Osteocyte (in vitro differentiated cells): ENCODE measurements at regions not wholly inside any gene's neighbourhood (a gene's known extent, or its start where the extent isn't known, plus 50 kb on each side); places are given as distances from the start of the nearest gene placed in this dataset.
A peak's percentile ranks its signal among the peaks of the same experiment; 100 is the strongest.

Experiments
- DNase-seq: peaks from one replicate; pipeline ENCODE4 v3.0.0; 2021; ENCODE audit warnings: mixed read lengths; ENCODE audit not compliant: unreplicated experiment; ENCODE audit errors: extremely low spot score
- H3K27ac Mint-ChIP-seq: one replicate; pipeline ENCODE4 v1.8.0; 2021; ENCODE audit warnings: mild to moderate bottlenecking, mixed read lengths; ENCODE audit not compliant: unreplicated experiment
- H3K27me3 Mint-ChIP-seq: one replicate; pipeline ENCODE4 v1.8.0; 2021; ENCODE audit warnings: mixed read lengths; ENCODE audit not compliant: unreplicated experiment
- H3K36me3 Mint-ChIP-seq: one replicate; pipeline ENCODE4 v1.8.0; 2021; ENCODE audit warnings: mixed read lengths; ENCODE audit not compliant: unreplicated experiment
- H3K4me1 Mint-ChIP-seq: one replicate; pipeline ENCODE4 v1.8.0; 2021; ENCODE audit warnings: mixed read lengths; ENCODE audit not compliant: unreplicated experiment
- H3K4me3 Mint-ChIP-seq: one replicate; pipeline ENCODE4 v1.8.0; 2021; ENCODE audit warnings: mild to moderate bottlenecking, moderate library complexity, mixed read lengths; ENCODE audit not compliant: unreplicated experiment
- H3K9me3 Mint-ChIP-seq: one replicate; pipeline ENCODE4 v1.8.0; 2021; ENCODE audit warnings: mixed read lengths; ENCODE audit not compliant: unreplicated experiment
- CTCF ChIP-seq: fragments of 200-600 bp; sonication (generic); IDR thresholded peaks from 2 replicates; pipeline ENCODE4 v1.5.0; 2021; ENCODE audit warnings: antibody characterized with exemption, mild to moderate bottlenecking, moderate library complexity

GRCh38 chr4:67207941-67208441, 337.3 kb downstream of the CENPC start:
- Mint-ChIP-seq H3K4me1 (peaks cover 10% of the 10 kb centered on the region), H3K36me3 (no peaks in the 10 kb centered on the region), H3K9me3 (peaks cover 4% of the 10 kb centered on the region), H3K27ac (no peak overlapping the region), H3K27me3 (no peaks in the 10 kb centered on the region), H3K4me3 (no peak overlapping the region)
- TF ChIP-seq CTCF = no peak
- no peak for DNase-seq

DNA sequence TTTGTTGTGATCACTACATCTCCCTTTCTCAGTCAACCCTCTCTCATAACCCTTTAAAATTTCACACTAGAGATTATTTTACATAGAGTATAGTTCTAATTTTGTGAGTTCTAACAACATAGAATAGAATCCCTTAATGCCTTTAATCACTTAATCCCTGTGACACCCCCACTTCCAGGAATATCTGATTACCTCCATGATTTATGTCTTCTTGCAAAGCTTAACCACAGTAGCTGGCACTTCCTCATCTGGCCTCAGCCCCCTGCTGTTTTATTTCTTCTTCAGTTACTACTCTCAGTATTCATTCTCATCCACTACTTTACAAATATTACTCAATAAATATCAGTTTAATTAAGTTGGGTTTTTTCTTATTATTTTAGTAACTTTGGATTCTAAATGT, 340.9 kb downstream of the CENPC start:
- no peak for DNase-seq
- H3K27me3 Mint-ChIP-seq = no peaks in the 10 kb centered on the region
- H3K9me3 Mint-ChIP-seq = no peaks in the 10 kb centered on the region
- H3K36me3 Mint-ChIP-seq = no peaks in the 10 kb centered on the region
- peaks cover 10% of the 10 kb centered on the region for H3K4me1 Mint-ChIP-seq
- H3K4me3 Mint-ChIP-seq = no peak overlapping the region
- H3K27ac Mint-ChIP-seq = no peak overlapping the region
- no peak for TF ChIP-seq CTCF

DNA sequence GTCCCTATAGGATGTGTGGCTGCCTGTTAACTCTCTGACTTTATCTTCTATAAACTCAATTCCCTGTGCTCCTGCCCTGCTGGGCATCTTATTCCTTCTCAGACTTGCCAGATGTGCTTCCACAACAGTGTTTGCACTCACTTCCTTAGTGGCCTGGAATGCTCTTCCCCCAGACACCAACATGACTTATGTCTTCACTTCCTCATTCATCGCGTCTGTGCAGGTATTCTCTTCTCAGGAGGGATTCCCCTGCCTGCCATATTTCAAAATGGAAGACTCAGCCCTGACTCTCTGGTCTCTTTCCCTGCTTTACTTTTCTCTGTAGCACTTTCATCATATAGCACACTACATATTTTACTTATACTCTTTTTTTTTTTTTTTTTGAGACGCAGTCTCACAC, 344.0 kb downstream of the CENPC start:
- DNase-seq = no peak
- Mint-ChIP-seq H3K9me3 (no peaks in the 10 kb centered on the region), H3K4me1 (peaks cover 9% of the 10 kb centered on the region), H3K27me3 (no peaks in the 10 kb centered on the region), H3K4me3 (no peak overlapping the region), H3K36me3 (no peaks in the 10 kb centered on the region), H3K27ac (no peak overlapping the region)
- TF ChIP-seq CTCF = no peak

DNA sequence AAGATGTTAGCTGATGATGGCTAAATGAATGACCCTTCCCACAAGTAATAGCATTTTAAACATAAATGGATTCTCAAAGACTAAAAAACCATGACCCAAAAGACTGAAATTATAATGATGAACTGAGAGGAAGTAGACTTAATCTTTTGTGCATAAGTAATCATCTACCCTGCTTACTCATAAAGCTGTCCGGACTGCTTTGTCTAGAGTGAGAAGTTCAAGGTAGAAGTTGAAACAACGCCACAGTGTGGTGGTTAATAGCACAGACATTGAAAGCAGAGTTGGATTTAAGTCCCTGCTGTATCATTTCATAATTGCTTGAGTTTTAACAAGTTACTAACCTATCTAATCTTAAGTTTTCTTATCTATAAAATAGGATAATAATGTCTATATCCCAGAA, 346.6 kb downstream of the CENPC start:
- TF ChIP-seq CTCF = peak; percentile 66
- H3K36me3 Mint-ChIP-seq = no peaks in the 10 kb centered on the region
- no peak overlapping the region for H3K4me3 Mint-ChIP-seq
- H3K4me1 Mint-ChIP-seq = peaks cover 5% of the 10 kb centered on the region
- peaks cover 3% of the 10 kb centered on the region for H3K9me3 Mint-ChIP-seq
- H3K27ac Mint-ChIP-seq = no peak overlapping the region
- no peaks in the 10 kb centered on the region for H3K27me3 Mint-ChIP-seq
- DNase-seq = no peak

- H3K4me1 Mint-ChIP-seq = no peaks in the 10 kb centered on the region
- H3K36me3 Mint-ChIP-seq = peaks cover 3% of the 10 kb centered on the region
- no peak overlapping the region for H3K27ac Mint-ChIP-seq
- no peaks in the 10 kb centered on the region for H3K27me3 Mint-ChIP-seq
- DNase-seq = no peak
- H3K4me3 Mint-ChIP-seq = no peak overlapping the region
- H3K9me3 Mint-ChIP-seq = peaks cover 14% of the 10 kb centered on the region
- no peak for TF ChIP-seq CTCF
These were observed 377.5 kb downstream of the CENPC start for GRCh38 chr4:67167849-67168248.
